Colonic mucosa (tissue), 4 donors: ENCODE measurements at regions not wholly inside any gene's neighbourhood (a gene's known extent, or its start where the extent isn't known, plus 50 kb on each side); places are given as distances from the start of the nearest gene placed in this dataset.

Source experiments
- DNase-seq: peaks from one replicate; pipeline ENCODE4 v3.0.0-alpha.2; 2020
- H3K27ac ChIP-seq: fragments of 200-600 bp; one replicate; pipeline ENCODE4 v1.8.0; 2021
- H3K27me3 ChIP-seq: fragments of 200-600 bp; one replicate; pipeline ENCODE4 v1.8.0; 2021
- H3K36me3 ChIP-seq: fragments of 200-600 bp; one replicate; pipeline ENCODE4 v1.8.0; 2021
- H3K4me1 ChIP-seq: fragments of 200-600 bp; one replicate; pipeline ENCODE4 v1.8.0; 2021; ENCODE audit warnings: mild to moderate bottlenecking
- H3K4me3 ChIP-seq: fragments of 200-600 bp; one replicate; pipeline ENCODE4 v1.8.0; 2021
- H3K9ac ChIP-seq, 2 donors: one replicate each; pipeline ENCODE4 v1.7.0; 2013; ENCODE audit warnings: control low read depth in 2 of 2, low read depth in 2 of 2, low read length in 2 of 2
- H3K9me3 ChIP-seq: fragments of 200-600 bp; one replicate; pipeline ENCODE4 v1.8.0; 2021
- intact Hi-C: fragments of 100-400 bp; cut with DNase I; formaldehyde crosslinking; loops from one replicate; pipeline ENCODE4 v1.14.1; 2022
- TF ChIP-seq, protein P1 (sequence below): fragments of 200-600 bp; IDR thresholded peaks from one replicate; pipeline ENCODE4 v1.8.0; 2022; ENCODE audit warnings: antibody characterized with exemption, mild to moderate bottlenecking
- donor health status: healthy.
- donor health status: DM: no; HTN: no; CAD: no.
- donor health status: DM: no; HTN: no; CAD: no.

DNA sequence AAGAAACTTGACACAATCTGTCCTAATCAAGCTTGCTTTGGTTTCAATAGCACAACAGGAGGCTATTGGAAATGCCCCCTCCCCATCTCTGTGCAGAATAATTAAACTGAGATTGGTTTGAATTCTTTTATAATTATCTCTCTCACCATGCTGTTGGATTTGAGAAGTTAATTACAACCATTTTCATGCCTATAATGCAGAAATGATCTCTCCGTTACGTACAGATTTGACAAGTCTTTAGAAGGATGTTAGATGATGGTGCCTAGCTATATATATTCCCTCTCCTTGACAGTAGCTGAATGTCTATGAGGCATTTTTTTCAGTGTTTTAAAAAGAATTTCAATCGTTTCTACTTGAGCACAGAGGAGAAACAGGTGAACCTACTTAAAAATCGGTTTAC, 488.4 kb upstream of the TECRL start:
- Histone ChIP-seq H3K27me3 (no peaks in the 10 kb centered on the region), H3K4me3 (no peak overlapping the region), H3K4me1 (no peaks in the 10 kb centered on the region), H3K9ac (no peak overlapping the region), H3K36me3 (no peaks in the 10 kb centered on the region), H3K27ac (no peak overlapping the region), H3K9me3 (no peaks in the 10 kb centered on the region)
- intact Hi-C loops: no loop called here
- no peak for DNase-seq
- TF ChIP-seq, protein P1, sequence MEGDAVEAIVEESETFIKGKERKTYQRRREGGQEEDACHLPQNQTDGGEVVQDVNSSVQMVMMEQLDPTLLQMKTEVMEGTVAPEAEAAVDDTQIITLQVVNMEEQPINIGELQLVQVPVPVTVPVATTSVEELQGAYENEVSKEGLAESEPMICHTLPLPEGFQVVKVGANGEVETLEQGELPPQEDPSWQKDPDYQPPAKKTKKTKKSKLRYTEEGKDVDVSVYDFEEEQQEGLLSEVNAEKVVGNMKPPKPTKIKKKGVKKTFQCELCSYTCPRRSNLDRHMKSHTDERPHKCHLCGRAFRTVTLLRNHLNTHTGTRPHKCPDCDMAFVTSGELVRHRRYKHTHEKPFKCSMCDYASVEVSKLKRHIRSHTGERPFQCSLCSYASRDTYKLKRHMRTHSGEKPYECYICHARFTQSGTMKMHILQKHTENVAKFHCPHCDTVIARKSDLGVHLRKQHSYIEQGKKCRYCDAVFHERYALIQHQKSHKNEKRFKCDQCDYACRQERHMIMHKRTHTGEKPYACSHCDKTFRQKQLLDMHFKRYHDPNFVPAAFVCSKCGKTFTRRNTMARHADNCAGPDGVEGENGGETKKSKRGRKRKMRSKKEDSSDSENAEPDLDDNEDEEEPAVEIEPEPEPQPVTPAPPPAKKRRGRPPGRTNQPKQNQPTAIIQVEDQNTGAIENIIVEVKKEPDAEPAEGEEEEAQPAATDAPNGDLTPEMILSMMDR: no peak

DNA sequence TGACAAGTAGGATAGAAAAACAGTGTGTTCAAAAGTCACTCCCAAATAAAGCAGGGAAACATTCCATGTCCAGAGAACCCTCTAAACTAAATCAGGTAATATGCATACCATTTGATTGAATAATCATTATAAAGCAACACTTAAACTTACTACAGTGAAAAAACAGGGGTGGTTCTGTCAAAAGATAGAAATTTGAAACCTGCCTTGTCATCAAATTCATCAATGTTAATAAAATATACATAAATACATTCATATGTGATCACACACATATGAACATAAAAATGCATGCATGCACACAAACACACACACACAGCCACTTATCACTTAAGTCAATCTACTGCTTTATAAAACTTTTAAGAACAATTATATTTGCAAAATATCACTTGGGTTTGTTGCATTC, 485.8 kb upstream of the TECRL start:
- intact Hi-C loops: no loop called here
- Histone ChIP-seq H3K9ac (no peak overlapping the region), H3K4me3 (no peak overlapping the region), H3K27ac (no peak overlapping the region), H3K4me1 (no peaks in the 10 kb centered on the region), H3K36me3 (no peaks in the 10 kb centered on the region), H3K27me3 (no peaks in the 10 kb centered on the region), H3K9me3 (no peaks in the 10 kb centered on the region)
- no peak for DNase-seq
- TF ChIP-seq, protein P1: no peak

DNA sequence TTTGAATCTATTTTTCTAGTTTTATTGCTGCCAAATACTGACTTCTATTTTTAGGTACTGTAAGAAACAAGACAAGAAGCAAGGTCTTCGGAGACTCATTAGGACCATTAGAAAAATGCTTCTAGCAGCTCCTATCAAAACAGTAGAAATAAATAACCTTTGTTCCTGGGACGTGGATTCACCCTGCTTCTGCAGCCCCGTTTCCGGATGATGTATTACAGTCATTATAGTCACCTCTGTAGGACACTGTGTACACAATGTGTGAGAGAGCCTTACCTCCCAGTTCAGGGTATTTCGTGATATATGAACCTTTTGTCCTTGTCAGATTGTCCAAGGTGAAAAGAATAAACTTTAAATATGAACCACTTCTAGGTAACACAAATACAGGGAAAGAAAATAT, 484.0 kb upstream of the TECRL start:
- Histone ChIP-seq H3K27ac (no peak overlapping the region), H3K4me3 (no peak overlapping the region), H3K4me1 (no peaks in the 10 kb centered on the region), H3K27me3 (no peaks in the 10 kb centered on the region), H3K9ac (no peak overlapping the region), H3K36me3 (no peaks in the 10 kb centered on the region), H3K9me3 (no peaks in the 10 kb centered on the region)
- TF ChIP-seq, protein P1: no peak
- DNase-seq: no peak
- intact Hi-C loops: no loop called here

DNA sequence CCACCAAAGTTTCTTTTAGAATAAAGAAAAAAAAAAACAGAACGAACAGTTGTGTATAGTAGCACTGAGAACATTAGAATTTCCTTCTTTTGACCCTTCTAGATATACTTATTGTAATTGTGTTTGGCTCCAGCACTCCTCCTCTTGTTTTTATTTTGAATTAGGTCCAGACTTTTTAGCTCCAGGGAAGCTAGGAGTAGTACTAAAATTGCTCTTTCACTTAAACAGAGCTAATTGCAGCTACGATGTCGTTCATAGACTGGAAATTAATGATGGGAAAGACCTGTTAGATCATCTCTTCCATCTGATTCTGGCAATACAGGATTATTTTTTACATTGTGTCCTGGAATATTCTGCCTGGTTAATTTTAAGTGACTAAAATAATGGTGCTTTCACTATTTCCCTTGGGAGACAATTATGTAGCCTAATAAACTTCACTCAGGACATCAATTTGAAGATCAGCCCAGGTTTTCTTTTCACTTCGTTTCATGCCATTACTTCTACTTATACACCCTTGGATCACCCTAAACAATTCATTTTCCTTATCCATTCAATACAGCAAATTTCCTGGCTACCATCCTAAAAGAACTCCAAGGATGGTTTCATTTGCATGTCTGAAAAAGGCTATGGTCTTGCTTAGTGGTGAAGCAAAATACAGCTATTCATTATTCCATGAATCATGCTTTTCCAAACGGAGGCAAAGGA, 480.8 kb upstream of the TECRL start:
- intact Hi-C loops: no loop called here
- no peaks in the 10 kb centered on the region for H3K4me1 ChIP-seq
- TF ChIP-seq, protein P1: no peak
- no peaks in the 10 kb centered on the region for H3K36me3 ChIP-seq
- no peak overlapping the region for H3K9ac ChIP-seq
- DNase-seq: no peak
- no peak overlapping the region for H3K27ac ChIP-seq
- no peak overlapping the region for H3K4me3 ChIP-seq
- H3K9me3 ChIP-seq: no peaks in the 10 kb centered on the region
- H3K27me3 ChIP-seq: no peaks in the 10 kb centered on the region

DNA sequence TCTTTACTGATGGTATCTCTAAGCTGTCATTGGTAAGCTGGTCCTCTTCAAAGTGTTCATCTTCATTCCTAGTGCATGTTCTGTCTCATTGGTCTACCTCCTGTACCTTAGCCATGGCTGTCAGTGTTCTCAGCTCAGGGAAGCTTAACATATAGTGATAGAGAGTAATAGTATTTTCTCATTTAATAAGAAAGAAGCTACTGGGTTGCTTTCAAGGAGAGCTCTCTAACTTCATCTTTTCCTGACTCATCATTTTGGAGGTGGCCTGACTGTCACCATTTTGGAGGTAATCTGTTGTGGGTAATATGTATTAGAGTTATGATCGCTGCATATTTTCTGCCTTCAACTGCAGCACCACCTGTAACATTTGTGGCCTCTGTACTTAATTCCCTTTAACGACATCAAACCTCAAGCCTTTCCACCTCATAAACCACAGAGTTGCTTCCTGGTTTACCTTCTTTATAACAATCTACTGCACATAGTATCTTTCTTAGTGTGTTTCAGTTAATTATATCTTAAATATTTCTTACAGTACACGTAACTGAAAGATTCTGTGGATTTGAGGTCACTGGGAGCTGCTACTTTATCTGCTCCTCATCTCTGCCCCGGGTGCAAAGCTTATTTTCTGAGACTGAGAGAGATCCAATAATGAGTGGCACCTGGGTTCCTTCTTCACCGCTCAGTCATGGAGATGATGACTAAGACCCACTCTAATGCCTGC, 474.0 kb upstream of the TECRL start:
- intact Hi-C loops: no loop called here

More for the DNA sequence above, 474.0 kb upstream of the TECRL start:
- H3K27ac ChIP-seq: no peak overlapping the region
- no peak for DNase-seq
- H3K36me3 ChIP-seq: no peaks in the 10 kb centered on the region
- H3K4me3 ChIP-seq: no peak overlapping the region
- H3K4me1 ChIP-seq: no peaks in the 10 kb centered on the region
- TF ChIP-seq, protein P1: no peak
- H3K27me3 ChIP-seq: no peaks in the 10 kb centered on the region
- no peak overlapping the region for H3K9ac ChIP-seq
- no peaks in the 10 kb centered on the region for H3K9me3 ChIP-seq
